ENCODE measurements at regions not wholly inside any gene's neighbourhood (a gene's known extent, or its start where the extent isn't known, plus 50 kb on each side); places are given as distances from the start of the nearest gene placed in this dataset.

DNA sequence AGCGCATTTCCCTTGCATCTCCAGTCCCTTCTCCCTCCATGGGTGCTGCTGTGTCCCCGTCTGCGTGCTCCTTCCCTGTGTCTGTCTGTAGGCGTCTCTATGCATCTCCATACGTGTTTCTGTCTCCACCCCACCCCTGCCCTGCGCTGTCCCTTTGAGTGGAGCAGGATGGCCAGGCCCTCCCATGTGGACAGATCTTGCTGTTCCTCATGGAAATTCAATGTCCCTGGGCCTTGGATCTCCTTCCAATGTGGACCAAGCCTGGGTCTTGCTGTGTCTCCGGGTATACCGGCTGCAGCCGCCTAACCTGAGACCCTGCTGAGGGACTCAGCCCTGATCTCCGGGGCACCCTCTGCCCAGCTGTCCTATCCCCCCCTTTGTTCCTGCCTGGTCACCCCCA lies 172.7 kb downstream of the BMP7 start:
- no peak for DNase-seq
- H3K4me1 Mint-ChIP-seq (ENCODE audit: low read depth), result no peaks in the 10 kb centered on the region; the same call in 1 of the 2 replicates
- TF ChIP-seq, protein P1, sequence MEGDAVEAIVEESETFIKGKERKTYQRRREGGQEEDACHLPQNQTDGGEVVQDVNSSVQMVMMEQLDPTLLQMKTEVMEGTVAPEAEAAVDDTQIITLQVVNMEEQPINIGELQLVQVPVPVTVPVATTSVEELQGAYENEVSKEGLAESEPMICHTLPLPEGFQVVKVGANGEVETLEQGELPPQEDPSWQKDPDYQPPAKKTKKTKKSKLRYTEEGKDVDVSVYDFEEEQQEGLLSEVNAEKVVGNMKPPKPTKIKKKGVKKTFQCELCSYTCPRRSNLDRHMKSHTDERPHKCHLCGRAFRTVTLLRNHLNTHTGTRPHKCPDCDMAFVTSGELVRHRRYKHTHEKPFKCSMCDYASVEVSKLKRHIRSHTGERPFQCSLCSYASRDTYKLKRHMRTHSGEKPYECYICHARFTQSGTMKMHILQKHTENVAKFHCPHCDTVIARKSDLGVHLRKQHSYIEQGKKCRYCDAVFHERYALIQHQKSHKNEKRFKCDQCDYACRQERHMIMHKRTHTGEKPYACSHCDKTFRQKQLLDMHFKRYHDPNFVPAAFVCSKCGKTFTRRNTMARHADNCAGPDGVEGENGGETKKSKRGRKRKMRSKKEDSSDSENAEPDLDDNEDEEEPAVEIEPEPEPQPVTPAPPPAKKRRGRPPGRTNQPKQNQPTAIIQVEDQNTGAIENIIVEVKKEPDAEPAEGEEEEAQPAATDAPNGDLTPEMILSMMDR (IDR thresholded peaks at IDR 0.05), result no peak
- peaks cover 14% of the 10 kb centered on the region for H3K27me3 Mint-ChIP-seq (ENCODE audit: insufficient read depth)
- H3K36me3 Mint-ChIP-seq (ENCODE audit: low read depth), result no peaks in the 10 kb centered on the region
- H3K4me3 Mint-ChIP-seq, result no peak overlapping the region
- H3K27ac Mint-ChIP-seq, result no peak overlapping the region
- H3K9me3 Mint-ChIP-seq, result no peaks in the 10 kb centered on the region

DNA sequence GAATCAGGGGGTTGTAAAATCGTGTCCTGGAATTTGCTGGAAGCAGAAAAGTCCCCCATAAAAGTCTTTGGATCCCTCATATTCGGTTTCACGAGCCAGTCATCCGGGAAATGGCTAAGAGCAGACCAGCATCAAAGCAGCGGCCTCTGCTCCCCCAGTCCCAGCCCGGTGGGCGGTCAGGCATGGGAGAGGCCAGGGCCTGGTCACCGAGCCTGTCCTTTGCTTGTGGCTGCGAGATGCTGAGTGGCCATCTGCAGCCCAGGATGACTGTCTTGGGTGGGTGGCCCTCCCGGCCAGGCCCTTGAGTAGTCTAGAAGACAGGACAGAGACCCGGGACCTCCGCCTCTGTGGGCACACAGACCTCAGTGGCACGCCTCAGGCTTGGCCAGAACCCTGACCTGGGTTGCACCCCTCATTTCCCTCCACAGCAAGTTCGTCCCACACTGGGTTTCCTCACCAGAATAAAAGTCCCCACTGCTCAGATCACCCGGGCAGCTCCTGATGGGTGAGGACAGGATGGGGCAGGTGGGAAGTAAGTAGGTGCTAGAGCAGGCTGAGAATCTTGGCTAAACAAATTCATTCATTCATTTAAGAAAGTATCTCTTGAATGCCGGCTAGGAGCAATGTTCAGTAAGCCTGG lies 172.1 kb downstream of the BMP7 start:
- peaks cover 9% of the 10 kb centered on the region for H3K27me3 Mint-ChIP-seq (ENCODE audit: insufficient read depth)

DNA sequence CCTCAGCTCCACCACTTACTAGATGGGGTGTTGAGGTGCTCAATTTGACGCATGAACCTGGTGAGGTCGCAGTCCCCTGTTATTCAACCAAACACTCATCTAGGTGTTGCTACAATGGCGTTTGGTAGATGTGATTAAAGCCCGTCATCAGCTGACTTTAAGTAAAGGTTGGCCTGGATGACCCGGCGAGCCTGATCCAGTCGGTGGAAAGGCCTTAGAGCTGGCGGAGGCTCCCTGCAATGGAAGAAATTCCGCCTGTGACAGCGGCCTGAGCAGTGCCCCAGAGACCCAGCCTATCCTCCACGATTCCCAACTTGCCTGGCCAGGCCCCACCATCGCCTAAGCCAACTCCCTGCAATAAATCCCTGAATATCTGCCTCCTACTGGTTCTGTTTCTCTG lies 171.4 kb downstream of the BMP7 start:
- Mint-ChIP-seq H3K27ac (no peak overlapping the region), H3K27me3 (ENCODE audit: insufficient read depth) (peaks cover 9% of the 10 kb centered on the region), H3K4me1 (ENCODE audit: low read depth) (no peaks in the 10 kb centered on the region), H3K4me3 (no peak overlapping the region), H3K36me3 (ENCODE audit: low read depth) (no peaks in the 10 kb centered on the region), H3K9me3 (no peaks in the 10 kb centered on the region)
- TF ChIP-seq, protein P1 (IDR thresholded peaks at IDR 0.05), result no peak
- no peak for DNase-seq

More for the DNA sequence above, 172.1 kb downstream of the BMP7 start:
- Mint-ChIP-seq H3K9me3 (no peaks in the 10 kb centered on the region), H3K4me3 (no peak overlapping the region), H3K36me3 (ENCODE audit: low read depth) (no peaks in the 10 kb centered on the region), H3K27ac (no peak overlapping the region), H3K4me1 (ENCODE audit: low read depth) (no peaks in the 10 kb centered on the region)
- DNase-seq, result no peak
- TF ChIP-seq, protein P1 (IDR thresholded peaks at IDR 0.05), result no peak

DNA sequence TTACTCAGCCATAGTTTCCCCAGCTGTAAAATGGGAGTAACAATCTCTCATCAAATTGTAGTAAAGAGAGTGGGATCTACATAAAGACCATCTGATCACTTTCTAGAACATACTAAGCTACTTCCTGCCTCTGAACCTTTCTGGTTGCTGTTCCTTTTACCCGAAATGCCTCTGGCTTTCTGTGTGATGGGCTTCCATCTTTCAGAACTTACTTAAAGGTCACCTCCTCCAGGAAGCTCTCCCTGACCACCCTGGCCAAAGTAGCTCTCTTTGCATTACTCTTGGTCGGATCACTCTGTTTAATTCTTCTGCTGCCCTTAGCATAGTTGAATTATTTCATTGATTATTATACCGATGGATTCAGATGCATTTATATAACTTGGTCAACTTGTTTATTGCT lies 171.0 kb downstream of the BMP7 start:
- H3K4me1 Mint-ChIP-seq (ENCODE audit: low read depth), result no peaks in the 10 kb centered on the region
- no peak overlapping the region for H3K27ac Mint-ChIP-seq
- TF ChIP-seq, protein P1 (IDR thresholded peaks at IDR 0.05), result no peak
- no peaks in the 10 kb centered on the region for H3K36me3 Mint-ChIP-seq (ENCODE audit: low read depth)
- peaks cover 9% of the 10 kb centered on the region for H3K27me3 Mint-ChIP-seq (ENCODE audit: insufficient read depth)
- DNase-seq, result no peak
- H3K4me3 Mint-ChIP-seq, result no peak overlapping the region
- no peaks in the 10 kb centered on the region for H3K9me3 Mint-ChIP-seq

DNA sequence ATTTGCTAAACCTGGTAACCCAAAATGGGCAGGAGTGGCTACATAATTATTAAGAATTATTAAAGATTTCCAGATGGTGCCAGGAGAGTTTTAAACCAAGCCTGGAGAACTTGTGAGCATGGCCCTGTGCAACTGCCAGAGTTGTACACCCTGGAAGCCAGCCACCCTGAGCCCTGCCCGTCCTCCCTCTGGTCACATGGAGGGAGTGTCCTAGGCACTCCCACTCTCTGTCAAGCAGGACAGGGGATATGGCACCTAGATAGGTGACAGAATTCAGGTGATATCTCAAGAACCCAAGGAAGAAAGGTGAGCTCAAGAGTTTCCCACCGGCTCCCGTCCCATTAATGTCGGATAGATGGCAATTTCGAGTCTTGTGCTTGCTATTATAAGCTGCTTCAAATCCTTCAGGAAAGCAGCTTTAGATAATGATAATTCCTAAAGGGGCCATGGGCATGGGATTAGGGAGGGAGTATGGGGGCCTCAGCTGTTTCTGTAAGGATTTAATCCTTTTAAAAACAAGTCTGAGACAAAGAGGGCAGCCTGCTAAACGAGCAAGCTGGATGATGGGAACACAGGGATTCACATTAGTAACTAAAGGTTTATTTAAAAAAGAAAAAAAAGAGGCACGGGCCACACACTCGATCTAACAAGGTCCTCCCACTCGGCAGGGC lies 169.1 kb downstream of the BMP7 start:
- Mint-ChIP-seq H3K9me3 (no peaks in the 10 kb centered on the region; the same call in 1 of the 2 replicates), H3K27me3 (ENCODE audit: insufficient read depth) (peaks cover 7% of the 10 kb centered on the region), H3K36me3 (ENCODE audit: low read depth) (no peaks in the 10 kb centered on the region), H3K4me1 (ENCODE audit: low read depth) (no peaks in the 10 kb centered on the region), H3K27ac (no peak overlapping the region), H3K4me3 (no peak overlapping the region)
- TF ChIP-seq, protein P1 (IDR thresholded peaks at IDR 0.05), result no peak
- no peak for DNase-seq

Data from HFFc6 (cell line).